COR-L47 (cell line): ENCODE measurements at regions not wholly inside any gene's neighbourhood (a gene's known extent, or its start where the extent isn't known, plus 50 kb on each side); places are given as distances from the start of the nearest gene placed in this dataset.

Experiments
- DNase-seq: peaks from one replicate; lab custom pipeline; 2025; lab: John Stamatoyannopoulos, UW

DNA sequence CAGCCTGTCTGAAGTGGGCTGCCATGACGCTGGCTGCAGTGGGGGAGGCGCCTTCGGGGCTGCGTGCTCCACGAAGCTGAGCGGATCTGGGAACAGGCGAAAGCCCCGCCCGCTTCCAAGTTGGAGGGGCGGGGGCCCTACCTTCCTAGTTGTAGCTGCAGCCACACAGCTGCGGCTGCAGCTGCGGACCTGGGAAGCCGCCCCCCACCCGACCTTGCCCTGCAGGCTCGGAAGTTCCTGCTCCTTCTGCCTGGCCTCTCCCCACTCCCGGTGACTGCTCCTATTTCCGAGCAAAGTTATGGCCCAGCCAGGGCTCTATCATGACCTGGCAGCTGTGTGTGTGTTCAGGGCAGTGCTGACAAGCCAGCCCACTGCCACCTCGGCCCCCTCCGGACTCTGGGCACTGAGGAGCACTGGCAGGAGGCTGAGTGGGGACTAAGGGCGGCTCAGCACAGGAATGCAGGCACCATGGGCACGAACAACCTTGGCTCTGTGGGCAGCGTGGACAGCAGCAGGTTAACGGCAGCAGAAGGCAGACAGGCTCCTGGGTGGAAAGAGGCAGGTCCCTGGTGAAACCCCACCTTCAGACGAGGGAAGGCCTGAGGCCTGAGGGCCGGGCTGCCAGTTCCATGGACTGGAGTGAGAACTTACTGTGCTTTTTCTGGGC is 352.4 kb upstream of the TMCO5A start:
- no peak for DNase-seq

DNA sequence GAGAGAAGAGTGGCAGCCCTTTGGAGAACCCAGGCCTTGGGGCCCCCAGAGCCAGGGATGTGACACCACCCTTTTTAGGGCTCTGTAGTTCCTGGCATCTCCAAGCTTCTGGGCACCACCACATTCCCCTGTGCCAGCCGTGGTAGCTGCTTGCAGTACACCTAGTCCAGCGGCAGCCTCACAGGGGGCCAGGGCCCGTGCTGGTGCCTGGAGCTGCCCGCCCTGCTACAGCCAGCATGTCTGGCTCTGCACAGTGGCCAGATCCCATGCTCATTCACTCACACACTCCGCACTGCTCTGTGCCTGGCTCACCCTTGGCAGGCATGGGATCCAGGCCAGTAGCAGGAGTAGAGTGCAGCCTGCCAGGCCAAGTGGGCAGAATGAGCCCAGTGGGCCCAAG is 351.6 kb upstream of the TMCO5A start:
- no peak for DNase-seq

DNA sequence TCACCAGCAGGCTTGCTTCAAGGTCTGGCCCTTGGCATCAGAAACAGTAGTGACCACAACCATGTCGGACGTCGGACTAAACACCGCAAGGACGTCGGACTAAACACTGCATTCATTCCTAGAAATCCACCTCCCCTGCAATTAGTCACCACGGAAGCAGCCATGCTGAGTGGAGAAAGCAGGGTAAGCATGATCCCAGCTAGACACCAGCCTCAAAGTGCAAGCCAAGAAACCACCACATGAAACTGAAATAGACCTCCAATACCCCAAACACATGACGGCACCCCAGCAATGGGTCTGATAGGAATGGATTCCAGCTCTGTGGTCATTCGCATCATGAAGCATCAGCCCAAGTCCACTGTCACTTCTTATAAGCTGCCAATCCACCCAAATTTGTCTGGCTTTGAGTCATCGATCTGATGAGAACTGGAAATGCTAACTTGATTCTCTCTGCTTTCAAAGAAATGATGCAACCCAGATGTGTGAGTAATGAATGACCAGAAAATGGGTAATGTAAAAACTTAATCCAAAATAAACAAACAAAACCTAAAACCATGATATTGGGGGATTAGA is 348.3 kb upstream of the TMCO5A start:
- no peak for DNase-seq

DNA sequence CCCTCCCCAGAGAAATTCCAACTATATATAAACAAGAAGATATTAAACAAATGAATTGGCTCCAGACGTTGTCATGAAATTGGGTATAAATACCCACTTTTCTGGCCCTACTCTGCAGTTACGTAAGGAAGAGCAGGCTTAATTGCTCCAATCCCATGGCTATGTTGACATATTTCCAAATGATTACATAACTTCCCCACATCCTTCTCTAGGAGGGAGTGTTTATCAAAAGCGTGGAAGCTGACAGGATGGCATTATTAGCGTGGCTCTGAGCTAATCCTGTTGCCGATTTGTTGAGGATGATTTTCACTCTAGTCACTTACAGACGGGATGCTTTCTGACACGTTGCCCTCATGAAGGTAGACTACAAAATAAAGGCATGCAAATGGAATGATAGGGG is 347.5 kb upstream of the TMCO5A start:
- DNase-seq, result no peak

DNA sequence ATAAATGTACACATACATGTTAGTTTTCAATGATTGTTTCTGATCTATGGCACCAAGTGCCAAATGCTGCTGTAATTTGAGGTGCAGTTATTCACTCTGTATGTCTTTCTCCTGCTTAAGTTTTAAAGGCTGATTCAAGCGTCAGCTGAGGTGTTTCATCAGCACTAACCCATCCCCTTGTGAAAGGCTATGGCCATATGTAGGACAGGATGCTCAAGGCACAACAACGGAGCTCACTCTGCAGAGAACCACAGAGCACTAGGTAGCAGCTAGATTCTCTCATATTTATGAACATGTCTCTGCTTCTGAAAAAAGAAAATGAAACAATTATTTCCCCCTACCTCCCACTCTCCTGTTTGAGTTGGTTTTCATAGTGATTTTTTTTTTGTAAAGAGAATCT is 340.0 kb upstream of the TMCO5A start:
- no peak for DNase-seq

DNA sequence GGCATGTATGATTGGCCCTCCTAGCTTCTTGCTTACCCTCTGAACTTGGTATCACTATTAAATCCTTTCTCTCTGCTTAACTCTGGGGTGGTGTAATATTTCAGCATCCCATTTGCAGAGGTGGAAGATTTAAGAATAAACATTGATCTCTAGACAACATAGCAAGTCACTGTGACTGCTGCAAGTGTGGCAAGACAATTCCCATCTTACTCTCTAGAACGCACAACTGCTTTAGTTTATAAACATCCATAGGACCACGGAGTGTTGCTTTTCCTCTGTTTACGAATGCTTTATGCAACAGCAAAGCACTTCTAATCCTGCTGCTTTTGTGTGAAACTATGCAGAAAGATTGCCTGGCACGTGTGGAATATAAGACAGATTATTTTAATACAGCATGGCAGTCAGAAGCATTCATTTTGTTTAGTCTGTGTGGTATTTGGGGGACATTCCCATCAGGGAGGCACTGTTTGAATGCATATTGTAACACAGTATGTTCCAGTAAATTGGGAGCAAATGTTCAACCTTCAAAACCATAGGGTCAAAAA is 338.9 kb upstream of the TMCO5A start:
- DNase-seq, result no peak

DNA sequence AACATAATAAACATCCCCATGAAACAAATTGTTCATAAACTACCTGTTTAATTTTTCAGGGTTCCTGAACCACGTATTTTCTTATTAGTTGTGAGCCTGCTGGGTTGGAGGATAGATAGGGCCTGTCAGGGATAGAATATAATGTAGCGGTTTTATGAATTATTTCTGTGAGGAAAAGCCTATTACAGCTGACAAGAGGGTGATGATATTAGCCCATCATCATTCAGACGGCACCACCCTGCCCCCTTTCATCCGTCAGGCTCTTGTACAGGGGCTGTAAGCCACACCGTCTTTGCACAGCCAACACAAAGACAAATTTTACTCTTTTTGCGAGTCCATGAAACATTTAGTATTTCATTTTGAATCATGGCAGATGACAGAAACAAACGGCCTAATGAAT is 335.3 kb upstream of the TMCO5A start:
- no peak for DNase-seq

DNA sequence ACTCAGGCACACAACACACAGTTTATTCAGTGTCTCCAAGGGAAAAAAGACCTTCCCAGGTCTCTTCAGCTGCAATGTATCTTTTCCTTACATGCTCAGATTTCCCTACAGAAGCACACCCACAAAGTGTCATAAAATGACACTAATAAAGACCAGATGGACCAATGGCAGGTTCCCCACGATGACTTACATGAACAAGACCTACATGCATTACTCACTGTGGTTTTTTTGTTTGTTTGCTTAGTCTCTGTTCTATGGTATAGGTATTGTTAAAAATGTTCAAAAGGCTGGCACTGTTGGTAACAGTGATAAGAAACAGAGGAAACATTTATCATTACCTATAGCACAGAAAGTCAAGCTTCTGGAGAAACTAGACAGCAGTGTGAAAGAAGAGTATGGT is 318.2 kb upstream of the TMCO5A start:
- no peak for DNase-seq

DNA sequence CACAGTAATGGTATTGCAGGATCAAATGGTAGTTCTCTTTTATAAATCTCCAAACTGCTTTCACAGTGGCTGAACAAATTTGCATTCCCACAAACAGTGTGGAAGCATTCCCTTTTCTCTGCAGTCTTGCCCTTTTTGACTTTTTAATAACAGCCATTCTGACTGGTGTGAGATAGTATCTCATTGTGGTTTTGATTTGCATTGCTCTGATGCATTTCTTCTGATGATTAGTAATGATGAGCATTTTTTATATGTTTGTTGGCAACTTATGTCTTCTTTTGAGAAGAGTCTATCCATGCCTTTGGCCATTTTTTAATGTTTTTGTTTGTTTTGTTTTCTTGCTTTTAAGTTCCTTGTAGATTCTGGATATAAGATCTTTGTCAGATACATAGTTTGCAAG is 316.1 kb upstream of the TMCO5A start:
- DNase-seq, result no peak

DNA sequence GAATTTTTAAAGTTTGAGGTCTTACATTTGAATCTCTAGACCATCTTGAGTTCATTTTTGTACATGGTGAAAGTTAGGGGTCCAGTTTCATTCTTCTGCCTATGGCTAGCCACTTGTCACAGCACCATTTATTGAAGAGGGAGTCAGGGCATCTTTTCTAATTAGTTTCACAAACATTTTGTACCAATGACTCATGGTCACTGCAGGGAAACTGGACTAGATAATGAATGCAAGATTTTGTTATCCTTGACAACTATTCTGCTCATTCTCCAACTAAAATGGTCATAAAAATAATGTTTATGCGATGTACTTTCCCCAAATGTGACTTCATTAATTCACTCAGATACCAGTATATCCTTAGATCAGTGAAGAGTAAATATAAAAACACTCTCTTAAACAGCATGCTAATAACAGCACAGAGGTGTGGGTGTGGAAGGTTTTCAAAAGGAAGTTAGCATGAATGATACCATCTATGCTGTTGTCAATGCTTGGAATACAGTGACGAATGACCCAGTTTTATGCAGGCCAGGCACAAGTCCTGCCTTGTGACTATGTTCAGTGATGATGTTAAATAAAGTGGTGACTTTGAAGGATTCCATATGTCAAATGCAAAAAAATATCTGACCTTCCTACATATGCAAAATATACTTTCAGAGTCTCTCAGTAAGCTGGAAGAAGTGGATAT is 314.9 kb upstream of the TMCO5A start:
- DNase-seq, result no peak

DNA sequence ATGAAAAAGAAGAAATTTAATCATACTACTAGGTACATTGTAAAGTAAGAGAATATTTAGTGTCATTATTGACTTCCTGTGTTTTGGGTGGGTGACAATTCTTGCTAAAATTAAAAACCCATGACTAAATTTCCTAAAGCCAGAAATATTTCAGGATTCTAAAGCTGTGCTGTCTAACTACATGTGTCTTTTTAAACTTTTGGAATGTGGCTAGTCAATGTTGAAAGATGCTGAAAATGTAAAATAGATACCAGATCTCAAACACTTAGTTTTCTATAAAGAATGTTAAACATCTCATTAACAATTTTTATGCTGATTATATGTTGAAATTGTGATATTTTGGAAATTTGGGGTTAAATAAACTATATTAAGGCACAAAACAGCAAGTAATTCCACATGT is 308.9 kb upstream of the TMCO5A start:
- DNase-seq, result no peak

DNA sequence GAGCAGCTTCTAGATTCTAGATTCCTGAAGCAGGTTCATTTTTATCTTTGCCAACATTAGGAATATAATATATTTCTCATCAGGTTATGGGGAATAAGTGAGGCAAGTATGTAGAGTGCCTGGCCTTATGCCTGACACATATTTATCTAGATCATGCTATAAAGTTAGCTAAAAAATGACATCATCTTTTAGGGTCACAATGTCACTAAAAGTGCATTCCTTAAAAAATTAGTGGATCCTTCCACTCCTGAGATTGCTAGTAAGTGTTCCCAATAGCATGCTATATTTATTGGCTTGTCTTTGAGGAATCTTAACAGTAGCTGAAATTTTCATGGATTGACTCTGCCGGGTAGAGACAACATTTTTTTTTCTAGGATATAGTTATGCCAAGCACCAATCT is 305.9 kb upstream of the TMCO5A start:
- DNase-seq, result no peak

DNA sequence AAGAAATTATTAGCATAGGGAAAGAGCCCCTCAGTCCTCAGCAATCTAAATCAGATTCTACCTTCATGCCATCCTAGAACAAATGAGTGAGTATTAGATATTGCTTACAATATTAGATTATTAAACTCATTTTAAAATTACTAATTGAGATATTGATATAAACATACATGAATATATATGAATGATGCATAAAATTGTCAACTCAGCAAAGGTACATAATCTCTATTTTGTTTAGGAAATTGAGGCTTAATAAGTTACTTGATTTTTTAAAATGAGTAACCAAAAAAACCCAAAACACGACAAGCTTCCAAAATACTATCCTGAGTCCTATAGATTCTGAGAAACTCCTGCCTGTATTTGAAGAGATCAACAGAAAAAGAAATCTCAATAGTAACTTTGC is 297.7 kb upstream of the TMCO5A start:
- DNase-seq, result no peak

DNA sequence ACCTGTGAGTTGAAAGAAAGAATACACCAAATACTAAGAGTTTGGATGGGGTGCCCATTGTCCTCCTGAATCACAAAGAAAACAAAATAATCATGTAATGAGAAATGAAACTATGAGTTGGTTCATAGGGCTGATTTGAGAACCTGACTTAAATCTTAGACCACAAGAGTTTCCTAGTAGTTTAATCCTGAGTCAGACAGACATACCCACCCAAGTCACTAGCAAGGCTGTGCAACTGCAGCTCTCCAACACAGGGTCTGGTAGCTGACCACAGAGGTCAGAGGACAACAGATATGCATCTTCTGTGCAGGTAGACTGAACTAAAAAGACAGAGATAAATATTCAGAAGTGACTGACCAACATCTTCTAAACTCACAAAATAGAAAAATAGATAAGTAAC is 296.3 kb upstream of the TMCO5A start:
- no peak for DNase-seq

DNA sequence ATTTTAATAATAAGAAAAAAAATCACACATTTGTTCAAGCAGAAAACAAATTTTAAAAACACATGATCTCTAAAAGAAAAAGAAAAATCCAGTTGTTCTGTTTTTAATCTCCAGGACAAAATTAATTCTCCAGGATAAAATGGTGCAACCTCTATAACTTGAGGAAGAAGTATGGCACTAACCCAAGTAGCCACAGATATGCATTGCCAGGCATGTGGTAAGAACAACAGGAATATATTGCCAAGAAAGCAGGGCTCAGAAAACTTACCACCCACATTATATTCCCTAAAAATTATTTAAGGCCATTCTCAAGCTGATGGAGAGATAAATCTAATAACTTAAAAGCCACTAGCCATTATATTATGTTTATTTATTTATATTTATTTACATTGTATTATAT is 295.7 kb upstream of the TMCO5A start:
- DNase-seq, result no peak

DNA sequence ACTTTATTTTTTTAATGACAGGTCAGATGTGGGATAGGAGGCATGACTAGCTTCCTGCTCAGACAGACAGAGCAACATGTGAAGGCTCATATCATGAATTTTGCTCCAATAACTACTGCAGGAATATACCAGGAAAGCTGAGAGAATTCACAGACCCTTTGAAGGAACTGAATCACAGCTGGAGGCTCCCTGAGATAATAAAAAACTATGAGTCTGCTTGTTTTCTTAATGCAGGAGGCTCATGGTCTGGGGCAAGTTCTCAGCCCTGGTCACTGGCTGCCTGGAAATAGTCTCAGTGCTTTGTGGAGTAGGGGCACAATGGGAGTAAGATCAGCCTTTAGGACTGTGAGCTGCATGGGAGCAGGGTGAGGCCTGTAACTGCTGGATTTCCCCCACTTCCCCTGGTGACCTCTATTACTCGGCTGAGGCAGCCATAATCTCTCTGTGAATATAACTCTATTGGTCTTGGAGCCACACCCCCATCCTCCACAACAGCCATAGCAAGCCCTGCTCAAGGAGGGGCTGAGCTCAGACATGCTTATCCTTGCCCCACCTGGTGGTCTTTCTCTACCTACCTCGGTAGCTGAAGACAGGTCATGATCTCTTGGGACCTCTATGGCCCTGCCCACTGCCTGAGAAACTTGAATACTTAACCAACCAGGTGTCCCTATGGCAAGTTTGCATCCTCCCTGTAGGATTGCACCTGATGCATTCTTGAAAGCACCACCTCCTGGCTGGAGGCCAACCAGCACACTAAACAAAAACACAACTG is 281.6 kb upstream of the TMCO5A start:
- no peak for DNase-seq

DNA sequence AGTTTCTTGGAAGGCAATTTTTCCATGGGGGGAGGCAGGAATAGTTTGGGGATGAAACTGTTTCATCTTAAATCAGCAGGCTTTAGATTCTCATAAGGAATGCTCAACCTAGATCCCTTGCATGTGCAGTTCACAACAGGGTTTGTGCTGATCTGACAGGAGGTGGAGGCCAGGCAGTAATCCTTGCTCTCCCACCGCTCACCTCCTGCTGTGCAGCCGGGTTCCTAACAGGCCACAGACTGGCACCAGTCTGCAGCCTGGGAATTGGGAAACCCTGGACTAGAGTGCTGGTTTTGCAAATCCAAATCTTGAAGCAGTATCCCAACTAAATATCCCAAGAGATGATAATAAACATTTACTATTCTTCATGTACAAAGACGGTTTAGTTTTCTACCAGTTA is 256.3 kb upstream of the TMCO5A start:
- no peak for DNase-seq

DNA sequence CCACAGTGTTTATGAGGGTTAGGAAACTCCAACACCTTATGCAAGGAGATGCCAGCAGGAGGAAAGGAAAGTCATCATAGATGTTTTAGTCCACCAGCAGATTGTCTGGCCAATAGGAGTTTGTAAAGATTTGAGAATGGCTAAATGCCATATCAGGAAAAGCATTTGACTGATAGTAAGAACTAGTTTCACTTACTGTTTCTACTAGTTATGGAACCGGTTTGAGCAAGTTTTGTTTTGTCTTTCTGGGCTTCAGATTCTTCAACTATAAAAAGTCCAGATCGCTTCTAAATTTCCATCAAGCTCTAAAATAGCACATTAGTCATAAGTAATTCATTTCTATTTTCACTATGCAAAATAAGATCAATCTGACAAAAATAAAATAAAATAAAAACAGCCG is 254.8 kb upstream of the TMCO5A start:
- no peak for DNase-seq

DNA sequence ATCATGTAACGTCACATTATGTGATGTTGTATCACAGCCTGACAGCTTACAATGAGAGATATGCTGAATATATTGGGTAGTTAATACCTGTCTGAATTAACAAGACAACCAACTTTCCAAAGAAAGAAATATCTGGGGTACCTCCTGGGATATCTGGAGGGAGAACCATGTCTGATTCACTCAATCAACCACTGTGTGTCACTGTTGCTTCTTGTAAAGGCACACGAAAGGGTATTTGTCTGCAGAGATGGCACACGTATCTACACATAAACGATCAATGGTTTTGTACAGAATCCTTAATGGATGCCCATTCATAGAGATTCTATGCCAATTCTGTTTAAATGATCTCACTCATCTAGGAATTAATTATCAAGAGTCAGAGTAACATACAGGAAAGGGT is 252.1 kb upstream of the TMCO5A start:
- DNase-seq, result no peak

DNA sequence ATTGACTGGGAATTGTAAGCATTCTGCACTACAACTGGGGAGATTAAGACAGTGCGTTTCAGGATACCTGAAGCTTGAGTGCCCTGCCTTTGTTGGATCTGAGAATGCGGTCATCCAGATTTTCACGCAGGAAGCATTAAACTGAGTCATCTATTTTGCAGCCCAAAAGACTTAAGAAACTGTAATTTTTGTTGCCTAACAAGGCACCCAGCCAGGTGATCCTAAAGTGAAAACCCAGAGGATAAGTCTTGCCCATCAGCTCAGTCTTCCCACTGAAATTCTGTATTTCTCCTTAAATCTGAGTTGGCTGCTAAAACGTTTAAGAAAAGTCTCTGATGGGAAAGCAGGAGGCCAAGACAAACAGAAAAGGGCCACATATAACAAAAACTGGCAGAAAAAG is 242.5 kb upstream of the TMCO5A start:
- DNase-seq, result no peak

DNA sequence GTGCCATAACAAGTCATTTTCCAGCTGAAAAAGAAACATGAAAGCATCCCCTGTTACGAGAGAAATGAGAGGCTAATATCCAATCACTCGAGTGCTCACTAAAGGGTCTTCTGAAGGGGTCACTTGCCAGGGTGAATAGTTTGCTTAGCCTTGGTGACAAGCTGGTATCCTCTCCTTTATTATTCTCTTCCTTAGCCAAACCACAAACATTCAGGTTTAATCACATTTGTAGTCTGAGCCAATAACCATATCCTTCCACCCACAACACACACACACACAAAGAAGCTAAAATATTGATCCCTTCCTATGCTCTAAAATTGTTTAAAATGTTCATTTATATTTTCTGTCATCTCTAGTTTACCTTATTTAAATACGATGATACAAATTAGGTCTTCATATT is 240.5 kb upstream of the TMCO5A start:
- no peak for DNase-seq

DNA sequence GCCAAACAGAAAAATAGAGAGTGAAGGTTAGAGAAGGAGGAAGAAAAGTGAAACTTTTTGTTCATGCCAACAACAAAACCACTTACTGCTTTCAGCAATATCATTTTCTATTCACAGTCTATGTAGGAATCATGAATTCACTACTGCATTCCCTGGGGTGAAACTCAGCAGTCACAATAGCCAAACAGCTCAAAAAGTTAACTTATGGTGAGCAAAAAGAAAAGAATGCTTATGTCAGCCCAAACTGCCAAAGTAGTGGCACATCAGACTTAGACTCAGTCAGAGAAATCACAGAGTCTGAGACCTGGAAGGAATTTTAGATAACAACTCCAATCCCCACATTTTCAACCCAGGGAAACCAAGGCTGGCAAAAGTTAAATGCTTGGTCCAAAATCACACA is 238.7 kb upstream of the TMCO5A start:
- DNase-seq, result no peak

DNA sequence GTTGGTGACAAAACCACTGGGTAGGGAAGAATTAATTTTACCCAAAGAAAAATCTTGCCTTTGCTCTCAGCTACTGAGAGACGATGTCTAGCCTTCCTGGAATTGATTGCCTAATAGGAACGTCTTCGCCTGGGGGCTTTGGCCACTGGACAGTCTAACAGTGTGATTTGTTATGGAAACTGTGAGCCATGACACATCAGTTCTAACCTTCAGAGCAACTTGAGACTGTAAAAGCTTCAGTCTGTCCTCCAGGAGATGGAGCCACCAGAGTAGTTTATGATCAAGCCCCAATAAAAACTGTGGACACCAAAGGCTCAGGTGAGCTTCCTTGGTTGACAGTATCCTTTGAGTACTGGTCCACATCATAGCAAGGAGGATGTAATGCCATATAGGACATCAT is 235.8 kb upstream of the TMCO5A start:
- no peak for DNase-seq
